ENCODE measurements at regions not wholly inside any gene's neighbourhood (a gene's known extent, or its start where the extent isn't known, plus 50 kb on each side); places are given as distances from the start of the nearest gene placed in this dataset.

DNA sequence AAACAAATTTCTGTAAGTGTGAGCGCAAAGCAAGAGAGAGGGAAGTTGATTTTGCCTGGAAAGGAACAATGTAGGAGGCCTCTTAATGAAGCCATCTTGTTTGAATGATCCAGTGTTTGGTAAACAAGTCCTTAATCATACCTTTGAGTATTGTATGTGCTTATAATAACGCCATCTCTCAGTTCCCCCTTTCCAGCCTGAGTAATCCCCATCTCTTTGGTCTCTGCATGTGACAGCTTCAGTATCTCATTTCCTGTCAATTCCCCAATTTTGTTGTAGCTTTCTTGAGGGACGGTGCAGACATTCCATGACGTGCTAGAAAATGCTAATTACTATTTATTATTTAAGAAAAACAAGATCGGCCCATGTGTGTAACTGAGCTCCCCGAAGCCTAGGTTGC, 349.3 kb upstream of the NR2F2 start:
- Histone ChIP-seq H3K4me1 (ENCODE audit: insufficient read depth) (no peaks in the 10 kb centered on the region), H3K27me3 (ENCODE audit: insufficient read depth) (no peaks in the 10 kb centered on the region), H3K9me2 (ENCODE audit: insufficient read depth) (peaks cover 7% of the 10 kb centered on the region; the same call in 1 of the 2 replicates), H4K20me1 (replicated peaks; ENCODE audit: insufficient read depth) (no peaks in the 10 kb centered on the region; the same call in 1 of the 2 replicates), H3K4me3 (no peak overlapping the region), H3K36me3 (ENCODE audit: insufficient read depth) (no peaks in the 10 kb centered on the region), H3K79me2 (replicated peaks; ENCODE audit: insufficient read depth) (no peaks in the 10 kb centered on the region), H3K4me2 (no peak overlapping the region), H3F3A (replicated peaks; ENCODE audit: low read depth) (no peaks in the 10 kb centered on the region), H3K27ac (ENCODE audit: low read depth) (no peak overlapping the region), H2AFZ (no peak overlapping the region)
- no peaks in the 10 kb centered on the region for H3K9me3 Mint-ChIP-seq
- H3K4me1 Mint-ChIP-seq = no peaks in the 10 kb centered on the region
- H3K4me3 Mint-ChIP-seq = no peak overlapping the region
- no peak overlapping the region for H3K27ac Mint-ChIP-seq
- H3K36me3 Mint-ChIP-seq (ENCODE audit: low read depth) = no peaks in the 10 kb centered on the region
- no peak for ATAC-seq
- TF ChIP-seq, protein P1, sequence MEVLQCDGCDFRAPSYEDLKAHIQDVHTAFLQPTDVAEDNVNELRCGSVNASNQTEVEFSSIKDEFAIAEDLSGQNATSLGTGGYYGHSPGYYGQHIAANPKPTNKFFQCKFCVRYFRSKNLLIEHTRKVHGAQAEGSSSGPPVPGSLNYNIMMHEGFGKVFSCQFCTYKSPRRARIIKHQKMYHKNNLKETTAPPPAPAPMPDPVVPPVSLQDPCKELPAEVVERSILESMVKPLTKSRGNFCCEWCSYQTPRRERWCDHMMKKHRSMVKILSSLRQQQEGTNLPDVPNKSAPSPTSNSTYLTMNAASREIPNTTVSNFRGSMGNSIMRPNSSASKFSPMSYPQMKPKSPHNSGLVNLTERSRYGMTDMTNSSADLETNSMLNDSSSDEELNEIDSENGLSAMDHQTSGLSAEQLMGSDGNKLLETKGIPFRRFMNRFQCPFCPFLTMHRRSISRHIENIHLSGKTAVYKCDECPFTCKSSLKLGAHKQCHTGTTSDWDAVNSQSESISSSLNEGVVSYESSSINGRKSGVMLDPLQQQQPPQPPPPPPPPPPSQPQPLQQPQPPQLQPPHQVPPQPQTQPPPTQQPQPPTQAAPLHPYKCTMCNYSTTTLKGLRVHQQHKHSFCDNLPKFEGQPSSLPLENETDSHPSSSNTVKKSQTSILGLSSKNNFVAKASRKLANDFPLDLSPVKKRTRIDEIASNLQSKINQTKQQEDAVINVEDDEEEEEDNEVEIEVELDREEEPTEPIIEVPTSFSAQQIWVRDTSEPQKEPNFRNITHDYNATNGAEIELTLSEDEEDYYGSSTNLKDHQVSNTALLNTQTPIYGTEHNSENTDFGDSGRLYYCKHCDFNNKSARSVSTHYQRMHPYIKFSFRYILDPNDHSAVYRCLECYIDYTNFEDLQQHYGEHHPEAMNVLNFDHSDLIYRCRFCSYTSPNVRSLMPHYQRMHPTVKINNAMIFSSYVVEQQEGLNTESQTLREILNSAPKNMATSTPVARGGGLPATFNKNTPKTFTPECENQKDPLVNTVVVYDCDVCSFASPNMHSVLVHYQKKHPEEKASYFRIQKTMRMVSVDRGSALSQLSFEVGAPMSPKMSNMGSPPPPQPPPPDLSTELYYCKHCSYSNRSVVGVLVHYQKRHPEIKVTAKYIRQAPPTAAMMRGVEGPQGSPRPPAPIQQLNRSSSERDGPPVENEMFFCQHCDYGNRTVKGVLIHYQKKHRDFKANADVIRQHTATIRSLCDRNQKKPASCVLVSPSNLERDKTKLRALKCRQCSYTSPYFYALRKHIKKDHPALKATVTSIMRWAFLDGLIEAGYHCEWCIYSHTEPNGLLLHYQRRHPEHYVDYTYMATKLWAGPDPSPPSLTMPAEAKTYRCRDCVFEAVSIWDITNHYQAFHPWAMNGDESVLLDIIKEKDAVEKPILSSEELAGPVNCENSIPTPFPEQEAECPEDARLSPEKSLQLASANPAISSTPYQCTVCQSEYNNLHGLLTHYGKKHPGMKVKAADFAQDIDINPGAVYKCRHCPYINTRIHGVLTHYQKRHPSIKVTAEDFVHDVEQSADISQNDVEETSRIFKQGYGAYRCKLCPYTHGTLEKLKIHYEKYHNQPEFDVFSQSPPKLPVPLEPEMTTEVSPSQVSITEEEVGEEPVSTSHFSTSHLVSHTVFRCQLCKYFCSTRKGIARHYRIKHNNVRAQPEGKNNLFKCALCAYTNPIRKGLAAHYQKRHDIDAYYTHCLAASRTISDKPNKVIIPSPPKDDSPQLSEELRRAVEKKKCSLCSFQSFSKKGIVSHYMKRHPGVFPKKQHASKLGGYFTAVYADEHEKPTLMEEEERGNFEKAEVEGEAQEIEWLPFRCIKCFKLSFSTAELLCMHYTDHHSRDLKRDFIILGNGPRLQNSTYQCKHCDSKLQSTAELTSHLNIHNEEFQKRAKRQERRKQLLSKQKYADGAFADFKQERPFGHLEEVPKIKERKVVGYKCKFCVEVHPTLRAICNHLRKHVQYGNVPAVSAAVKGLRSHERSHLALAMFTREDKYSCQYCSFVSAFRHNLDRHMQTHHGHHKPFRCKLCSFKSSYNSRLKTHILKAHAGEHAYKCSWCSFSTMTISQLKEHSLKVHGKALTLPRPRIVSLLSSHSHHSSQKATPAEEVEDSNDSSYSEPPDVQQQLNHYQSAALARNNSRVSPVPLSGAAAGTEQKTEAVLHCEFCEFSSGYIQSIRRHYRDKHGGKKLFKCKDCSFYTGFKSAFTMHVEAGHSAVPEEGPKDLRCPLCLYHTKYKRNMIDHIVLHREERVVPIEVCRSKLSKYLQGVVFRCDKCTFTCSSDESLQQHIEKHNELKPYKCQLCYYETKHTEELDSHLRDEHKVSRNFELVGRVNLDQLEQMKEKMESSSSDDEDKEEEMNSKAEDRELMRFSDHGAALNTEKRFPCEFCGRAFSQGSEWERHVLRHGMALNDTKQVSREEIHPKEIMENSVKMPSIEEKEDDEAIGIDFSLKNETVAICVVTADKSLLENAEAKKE (CRISPR knock-in tag; IDR thresholded peaks at IDR 0.05) = no peak
- no peak for TF ChIP-seq ZNF331 (CRISPR knock-in tag; IDR thresholded peaks at IDR 0.05; ENCODE audit: low read depth)
- TF ChIP-seq, protein P2, sequence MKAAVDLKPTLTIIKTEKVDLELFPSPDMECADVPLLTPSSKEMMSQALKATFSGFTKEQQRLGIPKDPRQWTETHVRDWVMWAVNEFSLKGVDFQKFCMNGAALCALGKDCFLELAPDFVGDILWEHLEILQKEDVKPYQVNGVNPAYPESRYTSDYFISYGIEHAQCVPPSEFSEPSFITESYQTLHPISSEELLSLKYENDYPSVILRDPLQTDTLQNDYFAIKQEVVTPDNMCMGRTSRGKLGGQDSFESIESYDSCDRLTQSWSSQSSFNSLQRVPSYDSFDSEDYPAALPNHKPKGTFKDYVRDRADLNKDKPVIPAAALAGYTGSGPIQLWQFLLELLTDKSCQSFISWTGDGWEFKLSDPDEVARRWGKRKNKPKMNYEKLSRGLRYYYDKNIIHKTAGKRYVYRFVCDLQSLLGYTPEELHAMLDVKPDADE (IDR thresholded peaks at IDR 0.05) = no peak
- no peak for TF ChIP-seq EZH2 (IDR thresholded peaks at IDR 0.05; ENCODE audit: low read depth, unreplicated experiment)
- TF ChIP-seq, protein P3, sequence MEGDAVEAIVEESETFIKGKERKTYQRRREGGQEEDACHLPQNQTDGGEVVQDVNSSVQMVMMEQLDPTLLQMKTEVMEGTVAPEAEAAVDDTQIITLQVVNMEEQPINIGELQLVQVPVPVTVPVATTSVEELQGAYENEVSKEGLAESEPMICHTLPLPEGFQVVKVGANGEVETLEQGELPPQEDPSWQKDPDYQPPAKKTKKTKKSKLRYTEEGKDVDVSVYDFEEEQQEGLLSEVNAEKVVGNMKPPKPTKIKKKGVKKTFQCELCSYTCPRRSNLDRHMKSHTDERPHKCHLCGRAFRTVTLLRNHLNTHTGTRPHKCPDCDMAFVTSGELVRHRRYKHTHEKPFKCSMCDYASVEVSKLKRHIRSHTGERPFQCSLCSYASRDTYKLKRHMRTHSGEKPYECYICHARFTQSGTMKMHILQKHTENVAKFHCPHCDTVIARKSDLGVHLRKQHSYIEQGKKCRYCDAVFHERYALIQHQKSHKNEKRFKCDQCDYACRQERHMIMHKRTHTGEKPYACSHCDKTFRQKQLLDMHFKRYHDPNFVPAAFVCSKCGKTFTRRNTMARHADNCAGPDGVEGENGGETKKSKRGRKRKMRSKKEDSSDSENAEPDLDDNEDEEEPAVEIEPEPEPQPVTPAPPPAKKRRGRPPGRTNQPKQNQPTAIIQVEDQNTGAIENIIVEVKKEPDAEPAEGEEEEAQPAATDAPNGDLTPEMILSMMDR (conservative IDR thresholded peaks at IDR 0.05; ENCODE audit: low read depth in 2 of 2) = no peak
- no peak for TF ChIP-seq NANOG (IDR thresholded peaks at IDR 0.05; ENCODE audit: borderline replicate concordance)
- TF ChIP-seq STAT1 (IDR thresholded peaks at IDR 0.05; ENCODE audit: unreplicated experiment) = no peak
- TF ChIP-seq CREB1 (CRISPR knock-in tag; IDR thresholded peaks at IDR 0.05; ENCODE audit: low read depth) = no peak
- TF ChIP-seq, protein P4, sequence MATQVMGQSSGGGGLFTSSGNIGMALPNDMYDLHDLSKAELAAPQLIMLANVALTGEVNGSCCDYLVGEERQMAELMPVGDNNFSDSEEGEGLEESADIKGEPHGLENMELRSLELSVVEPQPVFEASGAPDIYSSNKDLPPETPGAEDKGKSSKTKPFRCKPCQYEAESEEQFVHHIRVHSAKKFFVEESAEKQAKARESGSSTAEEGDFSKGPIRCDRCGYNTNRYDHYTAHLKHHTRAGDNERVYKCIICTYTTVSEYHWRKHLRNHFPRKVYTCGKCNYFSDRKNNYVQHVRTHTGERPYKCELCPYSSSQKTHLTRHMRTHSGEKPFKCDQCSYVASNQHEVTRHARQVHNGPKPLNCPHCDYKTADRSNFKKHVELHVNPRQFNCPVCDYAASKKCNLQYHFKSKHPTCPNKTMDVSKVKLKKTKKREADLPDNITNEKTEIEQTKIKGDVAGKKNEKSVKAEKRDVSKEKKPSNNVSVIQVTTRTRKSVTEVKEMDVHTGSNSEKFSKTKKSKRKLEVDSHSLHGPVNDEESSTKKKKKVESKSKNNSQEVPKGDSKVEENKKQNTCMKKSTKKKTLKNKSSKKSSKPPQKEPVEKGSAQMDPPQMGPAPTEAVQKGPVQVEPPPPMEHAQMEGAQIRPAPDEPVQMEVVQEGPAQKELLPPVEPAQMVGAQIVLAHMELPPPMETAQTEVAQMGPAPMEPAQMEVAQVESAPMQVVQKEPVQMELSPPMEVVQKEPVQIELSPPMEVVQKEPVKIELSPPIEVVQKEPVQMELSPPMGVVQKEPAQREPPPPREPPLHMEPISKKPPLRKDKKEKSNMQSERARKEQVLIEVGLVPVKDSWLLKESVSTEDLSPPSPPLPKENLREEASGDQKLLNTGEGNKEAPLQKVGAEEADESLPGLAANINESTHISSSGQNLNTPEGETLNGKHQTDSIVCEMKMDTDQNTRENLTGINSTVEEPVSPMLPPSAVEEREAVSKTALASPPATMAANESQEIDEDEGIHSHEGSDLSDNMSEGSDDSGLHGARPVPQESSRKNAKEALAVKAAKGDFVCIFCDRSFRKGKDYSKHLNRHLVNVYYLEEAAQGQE (IDR thresholded peaks at IDR 0.05; ENCODE audit: unreplicated experiment) = no peak
- TF ChIP-seq ZNF114 (CRISPR knock-in tag; IDR thresholded peaks at IDR 0.05) = no peak
- no peak for TF ChIP-seq JUNB (IDR thresholded peaks at IDR 0.05; ENCODE audit: unreplicated experiment)
- no peak for TF ChIP-seq EZH2phosphoT487 (IDR thresholded peaks at IDR 0.05; ENCODE audit: unreplicated experiment)
- no peak for TF ChIP-seq POLR2AphosphoS5 (IDR thresholded peaks at IDR 0.05; ENCODE audit: low read depth)
- DNase-seq (ENCODE audit: low spot score) = no peak
- no peaks in the 10 kb centered on the region for H3K27me3 Mint-ChIP-seq (ENCODE audit: insufficient read depth, low read depth, poor library complexity)
